ENCODE measurements at regions not wholly inside any gene's neighbourhood (a gene's known extent, or its start where the extent isn't known, plus 50 kb on each side); places are given as distances from the start of the nearest gene placed in this dataset.

- Mint-ChIP-seq H3K27me3 (ENCODE audit: low read depth in 3 of 3) (peaks cover 0 to 5% (median 0%) of the 10 kb centered on the region in 3 donors), H3K27ac (no peak overlapping the region), H3K9me3 (no peaks in the 10 kb centered on the region), H3K4me1 (peaks cover 12% of the 10 kb centered on the region), H3K36me3 (no peaks in the 10 kb centered on the region), H3K4me3 (no peak overlapping the region)
- TF ChIP-seq, protein P1, sequence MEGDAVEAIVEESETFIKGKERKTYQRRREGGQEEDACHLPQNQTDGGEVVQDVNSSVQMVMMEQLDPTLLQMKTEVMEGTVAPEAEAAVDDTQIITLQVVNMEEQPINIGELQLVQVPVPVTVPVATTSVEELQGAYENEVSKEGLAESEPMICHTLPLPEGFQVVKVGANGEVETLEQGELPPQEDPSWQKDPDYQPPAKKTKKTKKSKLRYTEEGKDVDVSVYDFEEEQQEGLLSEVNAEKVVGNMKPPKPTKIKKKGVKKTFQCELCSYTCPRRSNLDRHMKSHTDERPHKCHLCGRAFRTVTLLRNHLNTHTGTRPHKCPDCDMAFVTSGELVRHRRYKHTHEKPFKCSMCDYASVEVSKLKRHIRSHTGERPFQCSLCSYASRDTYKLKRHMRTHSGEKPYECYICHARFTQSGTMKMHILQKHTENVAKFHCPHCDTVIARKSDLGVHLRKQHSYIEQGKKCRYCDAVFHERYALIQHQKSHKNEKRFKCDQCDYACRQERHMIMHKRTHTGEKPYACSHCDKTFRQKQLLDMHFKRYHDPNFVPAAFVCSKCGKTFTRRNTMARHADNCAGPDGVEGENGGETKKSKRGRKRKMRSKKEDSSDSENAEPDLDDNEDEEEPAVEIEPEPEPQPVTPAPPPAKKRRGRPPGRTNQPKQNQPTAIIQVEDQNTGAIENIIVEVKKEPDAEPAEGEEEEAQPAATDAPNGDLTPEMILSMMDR (IDR thresholded peaks at IDR 0.05): no peak
- Histone ChIP-seq H3K9me3 (replicated peaks in 1 of 2; ENCODE audit: control insufficient read depth in 1 of 2, insufficient read depth in 1 of 2, low read length in 2 of 2) (no peaks in the 10 kb centered on the region), H3K4me2 (replicated peaks; ENCODE audit: extremely low read depth, low read length, poor library complexity, severe bottlenecking) (no peak overlapping the region), H3K27ac (ENCODE audit: low read depth in 1 of 2, low read length in 2 of 2) (no peak overlapping the region), H3K9ac (ENCODE audit: insufficient read depth, low read length, poor library complexity, severe bottlenecking) (no peak overlapping the region), H3K27me3 (ENCODE audit: control insufficient read depth in 2 of 2, insufficient read depth in 2 of 2, low read length in 2 of 2) (no peaks in the 10 kb centered on the region), H2AFZ (ENCODE audit: insufficient read depth, low read depth, low read length, poor library complexity, severe bottlenecking) (no peak overlapping the region), H3K79me2 (ENCODE audit: insufficient read depth, low read length) (no peaks in the 10 kb centered on the region), H3K4me3 (replicated peaks in 1 of 3; ENCODE audit: low read depth in 2 of 3, low read length in 3 of 3) (no peak overlapping the region), H3K36me3 (replicated peaks in 1 of 2; ENCODE audit: control insufficient read depth in 1 of 2, insufficient read depth in 2 of 2, low read length in 2 of 2) (no peaks in the 10 kb centered on the region), H4K20me1 (ENCODE audit: insufficient read depth, low read length) (no peaks in the 10 kb centered on the region), H3K4me1 (ENCODE audit: control insufficient read depth in 1 of 2, insufficient read depth in 2 of 2, low read length in 2 of 2) (peaks cover 7% of the 10 kb centered on the region in 2 donors)
- no peak for DNase-seq
- 86% methylated on average over 1 of the region's 1 CpG for WGBS (ENCODE audit: insufficient coverage)
- intact Hi-C loops (cut with micrococcal nuclease): no loop called here
These were observed 62.2 kb downstream of the DIPK2A start for GRCh38 chr3:144033863-144034262.

- Histone ChIP-seq H4K20me1 (ENCODE audit: insufficient read depth, low read length) (no peaks in the 10 kb centered on the region), H3K4me3 (replicated peaks in 1 of 3; ENCODE audit: low read depth in 2 of 3, low read length in 3 of 3) (no peak overlapping the region), H2AFZ (ENCODE audit: insufficient read depth, low read depth, low read length, poor library complexity, severe bottlenecking) (no peak overlapping the region), H3K4me1 (ENCODE audit: control insufficient read depth in 1 of 2, insufficient read depth in 2 of 2, low read length in 2 of 2) (no peaks in the 10 kb centered on the region), H3K9ac (ENCODE audit: insufficient read depth, low read length, poor library complexity, severe bottlenecking) (no peak overlapping the region), H3K36me3 (replicated peaks in 1 of 2; ENCODE audit: control insufficient read depth in 1 of 2, insufficient read depth in 2 of 2, low read length in 2 of 2) (no peaks in the 10 kb centered on the region), H3K27ac (ENCODE audit: low read depth in 1 of 2, low read length in 2 of 2) (no peak overlapping the region), H3K27me3 (ENCODE audit: control insufficient read depth in 2 of 2, insufficient read depth in 2 of 2, low read length in 2 of 2) (no peaks in the 10 kb centered on the region), H3K9me3 (replicated peaks in 1 of 2; ENCODE audit: control insufficient read depth in 1 of 2, insufficient read depth in 1 of 2, low read length in 2 of 2) (no peaks in the 10 kb centered on the region), H3K4me2 (replicated peaks; ENCODE audit: extremely low read depth, low read length, poor library complexity, severe bottlenecking) (no peak overlapping the region), H3K79me2 (ENCODE audit: insufficient read depth, low read length) (no peaks in the 10 kb centered on the region)
- intact Hi-C loops (cut with micrococcal nuclease): no loop called here
- H3K4me1 Mint-ChIP-seq: peaks cover 5% of the 10 kb centered on the region
- no peaks in the 10 kb centered on the region for H3K9me3 Mint-ChIP-seq
- DNase-seq: no peak
- H3K4me3 Mint-ChIP-seq: no peak overlapping the region
- TF ChIP-seq, protein P1 (IDR thresholded peaks at IDR 0.05): no peak
- peak overlapping the region in 1 of 7 donors; percentile 67 for H3K27ac Mint-ChIP-seq
- WGBS (ENCODE audit: insufficient coverage): 89% methylated on average over 1 of the region's 2 CpGs
- H3K27me3 Mint-ChIP-seq (ENCODE audit: low read depth in 3 of 3): peaks cover 0 to 3% (median 2%) of the 10 kb centered on the region in 3 donors
- no peaks in the 10 kb centered on the region for H3K36me3 Mint-ChIP-seq
These were observed 63.2 kb downstream of the DIPK2A start for GRCh38 chr3:144034715-144035290.

Data from CD14-positive monocyte (primary cell).